ENCODE measurements at regions not wholly inside any gene's neighbourhood (a gene's known extent, or its start where the extent isn't known, plus 50 kb on each side); places are given as distances from the start of the nearest gene placed in this dataset.

GRCh38 chr2:460861-461260, 173.0 kb upstream of the ALKAL2 start:
- H3K27ac ChIP-seq: no peak overlapping the region
- CTCF ChIA-PET: no interaction called here
- no peak for TF ChIP-seq CTCF (conservative IDR thresholded peaks at IDR 0.05; ENCODE audit: low read depth)
- POLR2A ChIA-PET (ENCODE audit: low non-redundant PET): no interaction called here
- no peak for DNase-seq (ENCODE audit: low spot score)

- ChIA-PET CTCF (no interaction called here), POLR2A (ENCODE audit: low non-redundant PET) (no interaction called here)
- H3K27ac ChIP-seq: no peak overlapping the region
- DNase-seq (ENCODE audit: low spot score): no peak
- TF ChIP-seq CTCF (conservative IDR thresholded peaks at IDR 0.05; ENCODE audit: low read depth): no peak
Observed at GRCh38 chr2:459931-460330, 172.0 kb upstream of the ALKAL2 start.

- no peak for DNase-seq (ENCODE audit: low spot score)
- no peak overlapping the region for H3K27ac ChIP-seq
- ChIA-PET POLR2A (ENCODE audit: low non-redundant PET) (no interaction called here), CTCF (no interaction called here)
- TF ChIP-seq CTCF (conservative IDR thresholded peaks at IDR 0.05; ENCODE audit: low read depth): no peak
Observed at GRCh38 chr2:458425-458815, 170.5 kb upstream of the ALKAL2 start.

- CTCF ChIA-PET: no interaction called here
- peak; percentile 19 for DNase-seq (ENCODE audit: low spot score)
- H3K27ac ChIP-seq: no peak overlapping the region
- POLR2A ChIA-PET (ENCODE audit: low non-redundant PET): no interaction called here
- no peak for TF ChIP-seq CTCF (conservative IDR thresholded peaks at IDR 0.05; ENCODE audit: low read depth)
Observed at GRCh38 chr2:457792-458424, 170.0 kb upstream of the ALKAL2 start.

- no peak overlapping the region for H3K27ac ChIP-seq
- DNase-seq (ENCODE audit: low spot score): no peak
- ChIA-PET POLR2A (ENCODE audit: low non-redundant PET) (no interaction called here), CTCF (no interaction called here)
- TF ChIP-seq CTCF (conservative IDR thresholded peaks at IDR 0.05; ENCODE audit: low read depth): no peak
Observed at GRCh38 chr2:457262-457661, 169.4 kb upstream of the ALKAL2 start.

GRCh38 chr2:455913-456312, 168.0 kb upstream of the ALKAL2 start:
- no peak for TF ChIP-seq CTCF (conservative IDR thresholded peaks at IDR 0.05; ENCODE audit: low read depth)

More at GRCh38 chr2:455913-456312, 168.0 kb upstream of the ALKAL2 start:
- ChIA-PET POLR2A (ENCODE audit: low non-redundant PET) (no interaction called here), CTCF (interaction anchor here (0.7 kb wide), 1 partner anchor 181 kb away, joined by 3 read pairs; no protein-coding TSS in a partner anchor)
- H3K27ac ChIP-seq: no peak overlapping the region
- no peak for DNase-seq (ENCODE audit: low spot score)
